Activated T-cell treated with anti-CD3 and anti-CD28 coated beads for 48 hours (primary cell): ENCODE measurements at regions not wholly inside any gene's neighbourhood (a gene's known extent, or its start where the extent isn't known, plus 50 kb on each side); places are given as distances from the start of the nearest gene placed in this dataset.

Experiments
- DNase-seq: peaks from one replicate; pipeline ENCODE4 v3.0.0-alpha.2; 2020; ENCODE audit warnings: low read depth

GRCh38 chr17:13740686-13741085 lies 139.0 kb upstream of the HS3ST3A1 start:
- no peak for DNase-seq

DNA sequence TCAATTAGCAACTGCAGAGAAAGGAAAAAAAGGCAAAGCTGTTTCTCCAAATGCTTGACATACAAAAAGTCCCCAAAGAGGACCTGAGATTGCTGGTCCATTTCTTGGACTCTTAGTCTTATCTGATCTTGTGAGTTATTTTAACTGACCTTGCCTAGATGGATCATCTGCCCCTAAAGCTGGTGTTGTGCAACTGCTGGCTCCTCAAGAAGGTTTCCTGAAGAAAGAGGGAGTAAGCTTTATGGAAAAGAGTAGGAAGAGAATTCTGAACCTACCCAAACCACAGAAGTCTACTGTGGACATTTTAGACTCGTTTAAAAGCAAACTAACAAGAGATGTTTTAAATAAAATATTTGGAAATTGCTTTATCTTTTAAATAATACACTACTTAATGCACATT lies 140.0 kb upstream of the HS3ST3A1 start:
- DNase-seq = no peak

DNA sequence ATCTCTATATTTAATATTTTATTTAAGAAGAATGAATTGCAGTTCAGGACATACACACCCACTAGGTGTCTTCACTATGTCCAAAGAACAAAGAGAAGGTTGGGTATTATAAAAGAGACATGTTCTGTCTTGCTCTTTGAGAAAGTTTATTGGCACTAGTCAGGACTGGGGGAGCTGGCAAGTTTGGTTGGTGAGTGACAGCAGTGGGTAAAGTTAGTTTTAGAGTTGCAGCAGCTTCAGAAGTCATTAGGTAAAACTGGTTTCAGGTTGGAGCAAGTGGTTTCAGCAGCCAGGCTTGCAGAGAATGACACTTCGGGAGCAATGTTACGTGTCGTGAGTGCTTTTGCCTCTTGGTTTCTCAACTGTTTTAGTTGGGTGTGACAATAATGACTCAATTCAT lies 142.2 kb upstream of the HS3ST3A1 start:
- DNase-seq = no peak

DNA sequence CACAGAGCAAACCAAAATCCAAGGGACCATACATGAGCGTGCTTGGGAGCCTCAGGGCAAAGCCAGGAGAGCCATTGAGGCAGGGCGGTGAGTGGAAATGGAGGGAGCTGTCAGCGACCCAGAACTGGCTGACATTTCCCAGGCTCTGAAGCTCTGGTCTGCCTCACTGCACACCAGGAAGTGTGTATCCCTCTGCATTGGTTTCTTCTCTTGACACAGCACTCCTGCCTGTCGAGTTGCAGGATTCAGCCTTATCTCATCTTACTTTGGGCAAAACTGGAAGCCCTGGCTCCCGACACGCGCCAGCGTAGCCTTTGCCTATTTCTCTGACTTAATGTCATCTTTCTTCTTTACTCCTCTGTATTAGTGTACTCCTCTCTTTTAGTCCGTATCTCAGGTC lies 144.7 kb upstream of the HS3ST3A1 start:
- no peak for DNase-seq

DNA sequence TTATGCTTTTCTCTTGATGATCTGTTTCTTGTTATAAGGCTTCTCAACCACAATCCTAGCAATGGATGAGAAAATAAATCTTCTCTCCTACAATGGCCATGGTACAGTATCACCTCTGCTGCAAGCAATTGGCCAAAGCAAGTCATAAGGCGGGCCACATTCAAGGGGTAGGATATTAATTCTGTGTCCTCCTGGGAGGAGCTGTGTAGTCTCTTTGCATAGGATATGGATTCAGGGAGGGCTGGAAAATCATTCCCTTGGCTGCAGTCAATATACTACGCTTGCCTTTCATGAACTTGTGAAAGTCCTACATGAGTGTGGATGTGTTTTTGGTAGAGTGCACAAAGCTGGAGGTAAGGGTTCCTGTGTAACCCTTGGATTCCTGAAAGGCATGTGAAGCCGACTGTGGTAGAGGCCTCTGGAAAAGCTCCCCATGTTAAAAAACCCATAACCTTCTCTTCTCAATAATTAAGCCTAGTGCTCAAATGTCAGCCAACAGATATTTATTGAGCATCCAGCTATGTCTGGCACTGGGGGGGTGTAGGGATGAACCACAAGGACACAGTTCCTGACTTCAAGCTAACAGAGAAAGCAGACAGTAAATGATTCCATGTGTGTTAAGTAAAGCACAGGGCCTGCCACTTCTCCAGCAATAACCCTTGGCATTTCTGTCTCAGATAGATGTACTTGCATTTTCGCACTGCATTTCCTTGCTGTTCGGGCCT lies 147.6 kb upstream of the HS3ST3A1 start:
- no peak for DNase-seq

DNA sequence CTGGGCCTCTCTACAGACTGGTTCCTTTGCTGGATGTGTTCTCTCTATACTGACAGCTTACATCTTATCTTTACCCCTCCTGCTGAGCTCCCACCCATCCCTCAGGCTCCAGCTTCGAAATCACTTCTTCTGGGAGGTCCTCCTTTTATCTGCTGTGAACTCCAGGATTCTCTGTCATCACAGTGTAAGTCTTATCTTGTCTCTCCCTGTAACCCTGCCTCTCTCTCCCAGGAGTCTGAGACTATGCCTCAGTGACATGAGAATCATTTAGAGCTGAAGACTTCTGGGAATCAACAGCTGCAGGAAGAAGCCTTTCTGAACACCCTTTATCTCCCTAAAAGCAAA lies 148.1 kb upstream of the HS3ST3A1 start:
- DNase-seq = no peak

DNA sequence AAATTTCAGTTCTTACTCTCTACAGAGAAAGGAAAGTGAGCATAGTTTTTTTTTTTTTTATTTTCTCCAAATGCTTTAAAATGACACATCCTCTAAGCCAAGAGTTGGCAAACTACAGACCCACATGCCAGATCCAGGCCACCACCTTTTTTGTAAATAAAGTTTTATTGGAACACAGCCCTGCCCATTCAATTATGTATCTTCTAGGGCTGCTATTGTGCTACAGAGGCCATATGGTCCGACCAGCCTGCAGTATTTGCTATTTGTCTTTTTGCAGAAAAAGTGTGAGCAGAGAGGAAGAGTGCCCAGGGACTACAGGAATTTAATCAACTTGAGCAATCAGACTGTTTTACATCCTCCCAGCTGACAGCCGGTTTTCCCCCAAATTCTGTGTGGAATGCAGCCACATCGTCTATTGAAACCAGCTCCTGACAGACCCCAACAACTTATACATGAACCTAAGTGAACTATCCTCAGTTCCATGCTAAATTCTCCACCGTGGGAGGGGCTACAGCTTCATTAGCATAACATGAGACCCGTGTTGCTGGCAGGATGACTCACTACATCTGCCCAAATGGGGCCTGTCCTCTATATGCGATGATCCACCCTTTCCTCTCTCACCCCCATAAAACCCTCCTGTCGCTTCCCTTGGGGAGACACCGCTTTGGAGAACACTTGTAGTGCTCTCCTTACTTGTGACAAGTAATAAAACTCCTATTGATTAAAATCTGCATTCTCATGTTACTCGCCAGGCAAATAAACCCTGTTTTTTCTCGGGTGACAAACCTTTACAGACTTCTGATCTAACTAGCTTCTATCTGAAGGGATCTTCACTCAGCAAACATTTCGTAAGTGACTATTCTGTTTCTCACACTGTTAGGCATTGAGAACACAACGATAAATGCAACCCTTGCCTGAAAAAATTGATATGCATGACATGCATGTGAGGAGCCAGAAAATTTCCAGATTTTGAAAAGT lies 149.4 kb upstream of the HS3ST3A1 start:
- no peak for DNase-seq

GRCh38 chr17:13753154-13753553 lies 151.4 kb upstream of the HS3ST3A1 start:
- DNase-seq = no peak

DNA sequence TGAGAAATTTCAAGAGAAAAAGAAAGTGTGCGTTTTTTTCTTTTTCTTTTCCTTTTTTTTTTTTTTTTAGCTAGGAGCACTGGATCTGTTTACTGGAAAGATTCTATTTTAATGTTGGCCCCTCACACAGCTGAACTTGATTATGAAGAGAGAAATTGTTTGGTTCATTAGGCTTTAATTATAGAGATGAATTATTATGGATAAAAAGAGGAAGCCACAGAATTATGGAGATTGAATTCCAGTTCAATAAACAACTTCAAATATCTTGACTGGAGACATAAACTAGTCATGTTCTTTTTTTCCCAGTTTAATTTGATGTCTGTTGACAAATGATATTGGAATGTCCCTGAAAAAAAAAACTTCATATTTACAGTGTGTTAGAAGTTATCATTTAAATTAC lies 152.0 kb upstream of the HS3ST3A1 start:
- no peak for DNase-seq

GRCh38 chr17:13755851-13756250 lies 154.1 kb upstream of the HS3ST3A1 start:
- DNase-seq = no peak

- DNase-seq = no peak
These were observed 155.0 kb upstream of the HS3ST3A1 start for GRCh38 chr17:13756763-13757162.

DNA sequence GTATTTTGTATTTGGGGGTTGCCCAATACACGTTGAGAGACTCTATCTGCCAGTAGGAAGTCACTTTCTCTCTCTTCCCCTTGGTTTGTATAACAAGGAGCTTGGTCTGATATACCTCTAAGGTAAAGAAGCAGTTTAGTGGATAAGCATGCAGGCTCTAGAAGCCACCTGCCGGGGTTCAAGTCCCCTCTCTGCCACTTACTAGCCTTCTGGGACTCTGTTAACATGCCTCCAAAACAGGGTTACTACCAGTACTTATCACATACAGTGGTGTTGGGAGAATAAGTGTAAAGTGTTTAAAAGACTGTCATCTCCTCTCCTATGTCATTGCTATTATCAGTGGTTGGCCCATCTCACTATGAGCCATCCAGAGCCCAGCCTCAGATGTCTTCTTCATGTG lies 156.1 kb upstream of the HS3ST3A1 start:
- no peak for DNase-seq

- no peak for DNase-seq
These were observed 158.0 kb upstream of the HS3ST3A1 start for GRCh38 chr17:13759518-13760335.

DNA sequence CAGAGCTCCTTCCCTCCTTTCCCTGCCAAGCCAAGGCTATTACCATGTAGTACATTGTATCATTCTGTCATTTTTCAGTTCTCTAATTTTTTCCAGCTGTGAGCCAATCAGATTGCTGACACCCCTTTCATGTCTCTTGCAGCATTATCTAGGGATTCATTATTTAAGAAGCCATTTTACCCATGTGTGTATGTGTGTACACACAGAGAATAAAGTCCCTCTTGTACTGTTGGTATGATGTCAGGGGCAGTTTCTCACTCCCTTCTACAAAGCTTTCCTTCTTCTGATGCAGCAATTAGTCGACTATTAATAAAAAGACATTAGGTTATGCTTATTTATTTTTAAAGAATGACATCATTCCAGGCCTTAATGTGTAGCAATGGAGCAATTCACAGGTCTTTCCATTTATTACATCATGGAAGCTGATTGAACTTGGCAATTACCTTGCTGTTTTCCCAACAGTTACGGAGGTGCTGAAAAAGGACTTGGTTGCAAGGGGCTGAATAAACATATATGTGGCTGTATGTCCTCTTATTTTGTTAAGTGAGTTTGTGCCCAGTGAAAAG lies 159.4 kb upstream of the HS3ST3A1 start:
- no peak for DNase-seq

- no peak for DNase-seq
These were observed 164.0 kb upstream of the HS3ST3A1 start for GRCh38 chr17:13765701-13766100.

DNA sequence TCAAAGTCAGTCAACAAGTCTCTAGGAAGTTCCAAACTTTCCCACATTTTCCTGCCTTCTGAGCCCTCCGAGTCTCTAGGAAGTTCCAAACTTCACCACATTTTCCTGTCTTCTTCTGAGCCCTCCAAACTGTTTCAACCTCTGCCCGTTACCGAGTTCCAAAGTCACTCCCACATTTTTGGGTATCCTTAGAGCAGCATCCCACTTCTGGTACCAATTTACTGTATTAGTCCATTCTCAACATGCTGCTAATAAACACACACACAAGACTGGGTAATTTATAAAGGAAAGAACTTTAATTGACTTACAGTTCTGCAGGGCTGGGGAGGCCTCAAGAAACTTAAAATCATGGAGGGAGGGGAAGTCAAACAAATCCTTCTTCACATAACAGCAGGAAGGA lies 169.0 kb upstream of the HS3ST3A1 start:
- no peak for DNase-seq

DNA sequence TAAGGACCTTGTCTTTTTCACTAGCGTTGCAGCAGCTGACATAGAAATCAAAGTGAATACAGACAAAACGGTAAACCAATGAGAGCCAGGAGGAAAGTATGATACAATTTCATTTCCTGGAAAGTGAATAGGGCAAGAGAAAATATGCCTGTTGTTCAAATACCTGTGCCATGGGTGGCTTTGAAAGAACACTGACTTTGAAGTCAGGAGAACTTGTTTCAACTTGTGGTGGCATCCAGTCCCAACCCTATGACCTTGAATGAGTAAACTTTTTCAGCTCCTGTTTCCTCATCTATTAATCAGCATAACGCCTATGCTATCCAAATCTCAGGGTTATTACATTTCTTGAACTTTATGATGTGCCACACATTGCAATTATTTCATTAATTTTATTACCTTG lies 173.7 kb upstream of the HS3ST3A1 start:
- no peak for DNase-seq

DNA sequence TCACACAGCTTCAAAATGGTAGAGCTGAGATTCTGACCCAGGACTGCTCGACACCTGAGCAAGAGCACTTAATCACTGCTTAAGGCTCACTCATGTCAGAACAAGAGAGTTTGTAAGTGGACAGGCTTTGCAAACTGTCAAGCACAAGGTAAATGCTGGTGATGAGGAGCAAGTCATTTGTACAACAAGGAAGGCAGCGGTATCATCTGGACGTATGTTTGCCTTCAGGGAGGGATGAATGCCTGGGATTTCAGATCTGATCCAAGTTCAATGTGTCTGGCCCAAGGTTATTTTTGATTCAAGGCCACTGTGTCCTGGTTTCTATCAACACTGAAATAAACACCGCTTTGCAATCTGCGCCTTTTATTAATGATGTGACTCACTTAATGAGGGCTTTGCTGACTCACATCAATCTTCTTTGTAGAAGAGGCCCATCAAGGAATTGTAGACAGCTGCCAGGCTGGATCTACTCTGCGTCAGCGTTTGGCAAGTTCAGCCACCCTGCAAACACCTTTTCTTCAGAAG lies 174.4 kb upstream of the HS3ST3A1 start:
- no peak for DNase-seq

- DNase-seq = no peak
These were observed 175.3 kb upstream of the HS3ST3A1 start for GRCh38 chr17:13777003-13777402.

- DNase-seq = no peak
These were observed 182.8 kb upstream of the HS3ST3A1 start for GRCh38 chr17:13784434-13785095.

DNA sequence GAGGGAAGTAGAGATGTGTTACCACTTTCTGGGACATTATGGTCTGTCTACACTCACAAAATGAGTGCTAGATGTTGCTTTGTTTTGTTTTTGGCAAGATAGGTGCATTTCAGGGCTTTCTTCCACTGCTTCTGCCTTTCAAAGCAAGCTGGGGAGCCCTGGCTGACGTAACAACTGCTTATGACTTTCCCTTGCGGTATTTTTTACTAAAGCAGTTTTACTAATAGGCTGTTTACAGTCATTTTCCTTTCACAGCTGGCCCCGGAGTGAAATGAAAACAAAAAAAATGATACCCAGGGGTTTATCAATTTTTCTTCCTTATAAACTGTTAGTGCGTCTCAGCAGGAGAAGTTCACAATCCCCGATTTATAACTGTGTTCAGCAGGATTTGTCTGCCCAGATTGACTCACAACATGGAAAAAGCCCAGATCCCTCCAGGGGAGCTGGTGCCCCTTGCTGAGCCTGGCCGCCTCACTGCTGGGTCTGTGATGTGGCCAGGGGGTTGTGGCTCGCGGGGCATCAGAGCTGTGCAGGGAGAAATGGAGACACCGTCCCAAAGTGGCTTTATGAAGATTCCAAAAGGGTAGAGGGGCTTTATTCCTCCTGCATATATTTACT lies 184.4 kb upstream of the HS3ST3A1 start:
- DNase-seq = no peak
